T47D (cell line): ENCODE measurements at regions not wholly inside any gene's neighbourhood (a gene's known extent, or its start where the extent isn't known, plus 50 kb on each side); places are given as distances from the start of the nearest gene placed in this dataset.
"Not testable (repeated sequence)": the region's sequence is repeated elsewhere in the genome, so short reads cannot be mapped to it uniquely, and the experiment has no call there.

Source experiments
- DNase-seq, 2 experiments: peaks; one replicate each; pipeline versions ENCODE4 v3.0.0 to v3.0.0-alpha.2; 2011 to 2012; ENCODE audit warnings: low read depth in 1 of 2, low spot score in 1 of 2
- JUND ChIP-seq: IDR thresholded peaks from 2 replicates; pipeline ENCODE4 v1.6.1; 2012; ENCODE audit warnings: low read depth
- in situ Hi-C: cut with HindIII; loops from 2 replicates; pipeline ENCODE4 v1.10.0; 2016; ENCODE audit warnings: low sequenced_read_pairs, low pct_unique_long_range_greater_than_20kb

DNA sequence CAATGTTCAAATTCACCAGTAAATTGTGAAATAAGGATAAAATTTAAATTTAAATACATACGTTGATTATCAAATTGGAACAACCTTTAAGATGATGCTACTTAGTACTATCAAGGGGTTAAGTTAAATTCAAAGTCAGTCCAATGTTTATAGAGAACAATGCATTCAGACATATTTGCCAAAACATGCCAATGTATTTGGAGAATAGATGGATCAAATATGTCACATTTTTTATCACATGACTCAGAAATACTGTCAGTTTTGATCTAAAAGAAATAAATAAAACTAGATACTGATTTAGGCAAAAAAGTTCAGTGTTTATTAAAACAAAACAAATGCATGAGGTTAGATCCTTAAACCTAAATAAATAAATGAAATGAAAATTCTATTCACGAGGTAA lies 281.2 kb downstream of the SLITRK5 start:
- TF ChIP-seq JUND: no peak
- DNase-seq: no peak
- in situ Hi-C loops: no loop called here

- in situ Hi-C loops: no loop called here
- no peak for TF ChIP-seq JUND
- DNase-seq: no peak
These were observed 282.2 kb downstream of the SLITRK5 start for GRCh38 chr13:87953381-87953780.

GRCh38 chr13:87954091-87954490 lies 282.9 kb downstream of the SLITRK5 start:
- no peak for DNase-seq

DNA sequence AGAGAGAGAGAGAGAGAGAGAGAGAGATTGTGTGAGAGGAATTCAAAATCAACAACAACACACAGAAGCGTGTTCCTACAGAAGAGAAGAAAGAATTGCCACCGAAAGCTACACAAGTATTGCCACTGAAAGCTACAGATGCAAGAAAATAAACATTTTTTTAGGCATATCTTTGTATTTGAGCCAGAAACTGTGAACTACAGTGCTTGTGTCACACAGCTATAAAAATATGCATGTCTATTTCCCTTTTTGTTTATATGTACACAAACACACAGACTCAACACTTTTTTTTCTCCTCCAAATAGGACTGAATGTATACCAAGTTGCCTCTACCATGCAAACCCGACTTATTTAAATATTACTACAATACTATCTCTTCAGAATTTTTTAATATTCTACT lies 290.4 kb downstream of the SLITRK5 start:
- in situ Hi-C loops: no loop called here
- TF ChIP-seq JUND: no peak

More at GRCh38 chr13:87954091-87954490, 282.9 kb downstream of the SLITRK5 start:
- TF ChIP-seq JUND: no peak
- in situ Hi-C loops: no loop called here

GRCh38 chr13:87972568-87972967 lies 301.4 kb downstream of the SLITRK5 start:
- no peak for DNase-seq
- no peak for TF ChIP-seq JUND
- in situ Hi-C loops: no loop called here

More for the DNA sequence above, 290.4 kb downstream of the SLITRK5 start:
- DNase-seq: no peak

DNA sequence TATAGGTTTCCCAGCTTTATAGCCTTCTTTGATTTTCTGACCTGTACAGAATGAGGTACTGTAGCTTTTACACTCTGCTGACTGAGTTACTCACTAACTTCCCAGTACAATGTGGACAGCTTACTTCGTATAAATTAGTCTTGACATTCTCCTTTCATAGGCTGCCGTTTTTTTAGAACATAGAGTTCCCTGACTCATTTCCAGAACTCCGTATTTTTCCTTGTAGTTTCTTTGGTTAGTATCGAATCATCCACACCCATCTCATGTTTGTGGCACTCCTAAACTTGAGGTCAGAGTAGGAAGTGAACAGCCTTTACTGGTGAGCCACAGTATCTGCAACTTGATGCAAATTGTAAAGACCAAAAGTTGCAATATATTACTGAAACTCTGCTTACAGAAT lies 303.9 kb downstream of the SLITRK5 start:
- in situ Hi-C loops: no loop called here
- DNase-seq: no peak
- TF ChIP-seq JUND: no peak

DNA sequence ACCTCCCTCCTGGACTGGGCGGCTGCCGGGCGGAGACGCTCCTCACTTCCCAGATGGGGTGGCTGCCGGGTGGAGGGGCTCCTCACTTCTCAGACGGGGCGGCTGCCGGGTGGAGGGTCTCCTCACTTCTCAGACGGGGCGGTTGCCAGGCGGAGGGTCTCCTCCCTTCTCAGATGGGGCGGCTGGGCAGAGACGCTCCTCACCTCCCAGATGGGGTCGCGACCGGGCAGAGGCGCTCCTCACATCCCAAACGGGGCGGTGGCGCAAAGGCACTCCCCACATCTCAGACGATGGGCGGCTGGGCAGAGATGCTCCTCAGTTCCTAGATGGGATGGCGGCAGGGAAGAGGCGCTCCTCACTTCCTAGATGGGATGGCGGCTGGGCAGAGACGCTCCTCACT lies 305.5 kb downstream of the SLITRK5 start:
- in situ Hi-C loops, DNase-seq: not testable (repeated sequence)

DNA sequence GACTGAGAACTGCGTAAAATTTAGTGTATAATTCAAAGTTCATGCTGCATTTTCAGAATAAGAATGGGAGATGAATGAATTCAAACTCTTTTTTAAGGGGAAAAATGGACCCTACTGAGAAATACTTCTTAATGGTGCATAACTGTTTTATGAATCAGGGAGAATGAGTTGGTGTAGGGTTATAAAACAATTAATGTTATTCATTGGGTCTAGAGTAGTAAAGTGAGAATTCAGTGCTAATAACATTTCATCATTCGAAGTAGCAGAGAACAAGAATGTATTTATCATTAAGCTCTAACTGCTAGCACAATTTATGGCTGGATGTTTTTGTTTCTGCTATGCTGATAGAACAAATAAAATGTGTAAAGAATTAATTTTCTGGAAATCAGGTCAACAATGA lies 310.2 kb downstream of the SLITRK5 start:
- in situ Hi-C loops: no loop called here
- no peak for TF ChIP-seq JUND
- no peak for DNase-seq

GRCh38 chr13:87982400-87982799 lies 311.2 kb downstream of the SLITRK5 start:
- DNase-seq: no peak
- no peak for TF ChIP-seq JUND

GRCh38 chr13:87986639-87987250 lies 315.6 kb downstream of the SLITRK5 start:
- in situ Hi-C loops: no loop called here
- no peak for TF ChIP-seq JUND
- no peak for DNase-seq

More at GRCh38 chr13:87982400-87982799, 311.2 kb downstream of the SLITRK5 start:
- in situ Hi-C loops: no loop called here

GRCh38 chr13:87998081-87998480 lies 326.9 kb downstream of the SLITRK5 start:
- TF ChIP-seq JUND: no peak
- in situ Hi-C loops: no loop called here
- no peak for DNase-seq

DNA sequence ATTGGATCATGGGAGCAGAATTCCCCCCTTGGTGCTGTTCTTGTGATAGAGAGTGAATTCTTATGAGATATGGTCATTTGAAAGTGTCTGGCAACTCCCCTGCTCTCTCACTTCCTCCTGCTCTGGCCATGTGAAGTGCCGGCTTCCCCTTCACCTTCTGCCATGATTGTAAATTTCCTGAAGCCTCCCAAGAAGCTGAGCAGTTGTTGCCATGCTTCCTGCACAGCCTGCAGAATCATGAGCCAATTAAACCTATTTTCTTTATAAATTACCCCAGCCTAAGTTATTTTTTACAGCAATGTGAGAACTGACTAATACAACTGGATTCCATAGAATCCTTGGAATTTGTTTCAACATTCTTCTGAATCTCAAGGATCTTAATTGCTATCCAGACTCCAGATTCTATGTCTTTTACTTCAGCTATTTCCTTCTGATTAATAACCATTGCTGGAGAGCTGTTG lies 328.1 kb downstream of the SLITRK5 start:
- no peak for TF ChIP-seq JUND
- in situ Hi-C loops: no loop called here
- no peak for DNase-seq

DNA sequence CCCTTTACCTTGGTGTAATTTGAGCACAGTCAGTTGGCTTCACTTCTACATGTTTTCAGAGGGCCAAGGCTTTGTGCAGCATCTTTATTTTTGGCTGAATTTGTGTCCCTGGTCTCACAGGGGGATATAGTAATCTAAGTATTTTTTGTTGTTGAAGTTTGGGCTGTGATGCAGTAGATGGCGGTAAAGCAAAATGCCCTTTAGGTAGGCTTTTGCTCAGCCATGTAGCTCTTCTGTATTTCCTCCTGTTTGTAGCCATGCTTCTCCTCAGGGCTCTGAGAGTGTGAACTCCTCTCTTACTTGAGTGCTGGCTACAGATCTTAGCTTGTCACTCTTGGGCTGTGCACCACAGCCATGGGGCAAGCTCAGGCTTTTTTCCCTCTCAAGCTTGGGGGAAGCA lies 328.6 kb downstream of the SLITRK5 start:
- peak in 1 of 2 experiments; percentile 31 for DNase-seq
- in situ Hi-C loops: no loop called here
- TF ChIP-seq JUND: no peak

- peak in 1 of 2 experiments; percentile 10 for DNase-seq
- no peak for TF ChIP-seq JUND
- in situ Hi-C loops: no loop called here
These were observed 329.1 kb downstream of the SLITRK5 start for GRCh38 chr13:88000239-88000638.
